A673 (cell line): ENCODE measurements at regions not wholly inside any gene's neighbourhood (a gene's known extent, or its start where the extent isn't known, plus 50 kb on each side); places are given as distances from the start of the nearest gene placed in this dataset.

Experiments used
- BruUV-seq: library from RNA; stranded (reverse); fragments of 400-500 nt; replicated peaks from 2 replicates; lab custom pipeline; 2021; lab: Mats Ljungman, UMichigan
- CTCF ChIA-PET: fragments of 300-600 bp; sonication (Branson Sonifier 250); formaldehyde crosslinking; loops from one replicate; lab custom pipeline; 2022; ENCODE audit warnings: antibody characterized with exemption; lab: Charles Lee
- POLR2A ChIA-PET: fragments of 300-600 bp; sonication (Branson Sonifier 250); formaldehyde crosslinking; loops from one replicate; lab custom pipeline; 2022; ENCODE audit warnings: antibody characterized with exemption; ENCODE audit not compliant: low non-redundant PET; lab: Charles Lee
- DNase-seq: peaks from one replicate; pipeline ENCODE4 v3.0.0-alpha.2; 2015; ENCODE audit warnings: low spot score
- H3K27ac ChIP-seq: fragments of 200-600 bp; sonication (generic); 2 replicates; pipeline ENCODE4 v1.5.1; 2016; ENCODE audit warnings: mixed run types, low read depth, mild to moderate bottlenecking, mixed read lengths, antibody characterized with exemption, low read length; ENCODE audit not compliant: poor library complexity, severe bottlenecking
- H3K27me3 ChIP-seq: fragments of 200-600 bp; sonication (generic); replicated peaks from 2 replicates; pipeline ENCODE4 v1.6.1; 2017; ENCODE audit warnings: mixed run types, low read depth, mild to moderate bottlenecking, mixed read lengths, antibody characterized with exemption, low read length; ENCODE audit not compliant: insufficient read depth, poor library complexity
- H3K36me3 ChIP-seq: fragments of 200-600 bp; sonication (generic); 2 replicates; pipeline ENCODE4 v1.6.1; 2016; ENCODE audit warnings: mixed run types, mild to moderate bottlenecking, mixed read lengths, antibody characterized with exemption, low read length; ENCODE audit not compliant: insufficient read depth, poor library complexity, severe bottlenecking
- H3K4me1 ChIP-seq: fragments of 200-600 bp; sonication (generic); 2 replicates; pipeline ENCODE4 v1.6.1; 2017; ENCODE audit warnings: mixed run types, mild to moderate bottlenecking, mixed read lengths, antibody characterized with exemption, low read length; ENCODE audit not compliant: insufficient read depth, poor library complexity, severe bottlenecking
- H3K4me3 ChIP-seq: fragments of 200-600 bp; sonication (generic); 2 replicates; pipeline ENCODE4 v1.5.1; 2016; ENCODE audit warnings: low read depth, mixed run types, mild to moderate bottlenecking, mixed read lengths, low read length; ENCODE audit not compliant: poor library complexity, severe bottlenecking
- H3K9me3 ChIP-seq: fragments of 200-600 bp; sonication (generic); 2 replicates; pipeline ENCODE4 v1.6.1; 2016; ENCODE audit warnings: mixed run types, low read depth, mild to moderate bottlenecking, mixed read lengths, antibody characterized with exemption, low read length; ENCODE audit not compliant: poor library complexity, severe bottlenecking
- EZH2 ChIP-seq: fragments of 200-600 bp; sonication (generic); IDR thresholded peaks from 2 replicates; pipeline ENCODE4 v1.6.1; 2017; ENCODE audit warnings: borderline replicate concordance, low read depth, mild to moderate bottlenecking, mixed read lengths, antibody characterized with exemption, low read length; ENCODE audit not compliant: poor library complexity, severe bottlenecking
- intact Hi-C: fragments of 100-400 bp; cut with micrococcal nuclease; formaldehyde crosslinking; loops from one replicate; pipeline ENCODE4 v1.10.0; 2022; ENCODE audit not compliant: unreplicated experiment
- TF ChIP-seq, protein P1 (sequence below): fragments of 300-800, 200-600 bp; sonication (generic); conservative IDR thresholded peaks from 2 replicates; pipeline ENCODE4 v1.5.1; 2017; ENCODE audit warnings: low read depth, mild to moderate bottlenecking, antibody characterized with exemption, low read length, moderate library complexity, mixed read lengths

- H3K4me1 ChIP-seq, result no peaks in the 10 kb centered on the region
- no TSS peak for BruUV-seq
- ChIA-PET CTCF (no interaction called here), POLR2A (no interaction called here)
- no peak overlapping the region for H3K4me3 ChIP-seq
- no peak for DNase-seq
- no peak overlapping the region for H3K27ac ChIP-seq
- intact Hi-C loops, result no loop called here
- H3K36me3 ChIP-seq, result no peaks in the 10 kb centered on the region
- TF ChIP-seq, protein P1, sequence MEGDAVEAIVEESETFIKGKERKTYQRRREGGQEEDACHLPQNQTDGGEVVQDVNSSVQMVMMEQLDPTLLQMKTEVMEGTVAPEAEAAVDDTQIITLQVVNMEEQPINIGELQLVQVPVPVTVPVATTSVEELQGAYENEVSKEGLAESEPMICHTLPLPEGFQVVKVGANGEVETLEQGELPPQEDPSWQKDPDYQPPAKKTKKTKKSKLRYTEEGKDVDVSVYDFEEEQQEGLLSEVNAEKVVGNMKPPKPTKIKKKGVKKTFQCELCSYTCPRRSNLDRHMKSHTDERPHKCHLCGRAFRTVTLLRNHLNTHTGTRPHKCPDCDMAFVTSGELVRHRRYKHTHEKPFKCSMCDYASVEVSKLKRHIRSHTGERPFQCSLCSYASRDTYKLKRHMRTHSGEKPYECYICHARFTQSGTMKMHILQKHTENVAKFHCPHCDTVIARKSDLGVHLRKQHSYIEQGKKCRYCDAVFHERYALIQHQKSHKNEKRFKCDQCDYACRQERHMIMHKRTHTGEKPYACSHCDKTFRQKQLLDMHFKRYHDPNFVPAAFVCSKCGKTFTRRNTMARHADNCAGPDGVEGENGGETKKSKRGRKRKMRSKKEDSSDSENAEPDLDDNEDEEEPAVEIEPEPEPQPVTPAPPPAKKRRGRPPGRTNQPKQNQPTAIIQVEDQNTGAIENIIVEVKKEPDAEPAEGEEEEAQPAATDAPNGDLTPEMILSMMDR, result no peak
- no peak for TF ChIP-seq EZH2
- no peaks in the 10 kb centered on the region for H3K27me3 ChIP-seq
- H3K9me3 ChIP-seq, result no peaks in the 10 kb centered on the region
These were observed 100.6 kb upstream of the ITGA4 start for GRCh38 chr2:181356526-181357130.

- Histone ChIP-seq H3K4me1 (no peaks in the 10 kb centered on the region), H3K27me3 (no peaks in the 10 kb centered on the region), H3K4me3 (no peak overlapping the region), H3K27ac (no peak overlapping the region), H3K36me3 (no peaks in the 10 kb centered on the region), H3K9me3 (no peaks in the 10 kb centered on the region)
- CTCF ChIA-PET, result no interaction called here
- no peak for TF ChIP-seq EZH2
- TF ChIP-seq, protein P1, result no peak
- BruUV-seq, result no TSS peak
- intact Hi-C loops, result no loop called here
- no peak for DNase-seq
- POLR2A ChIA-PET, result no interaction called here
These were observed 99.2 kb upstream of the ITGA4 start for GRCh38 chr2:181357979-181358378.

- CTCF ChIA-PET, result no interaction called here
- TF ChIP-seq, protein P1, result no peak
- no peak for TF ChIP-seq EZH2
- no TSS peak for BruUV-seq
- DNase-seq, result no peak
- POLR2A ChIA-PET, result no interaction called here
- no peaks in the 10 kb centered on the region for H3K4me1 ChIP-seq
- H3K36me3 ChIP-seq, result no peaks in the 10 kb centered on the region
- H3K9me3 ChIP-seq, result no peaks in the 10 kb centered on the region
- H3K4me3 ChIP-seq, result no peak overlapping the region
- H3K27me3 ChIP-seq, result no peaks in the 10 kb centered on the region
- no peak overlapping the region for H3K27ac ChIP-seq
- intact Hi-C loops, result no loop called here
These were observed 94.6 kb upstream of the ITGA4 start for GRCh38 chr2:181362561-181362960.
